ENCODE measurements at regions not wholly inside any gene's neighbourhood (a gene's known extent, or its start where the extent isn't known, plus 50 kb on each side); places are given as distances from the start of the nearest gene placed in this dataset.

- TF ChIP-seq SUZ12 (IDR thresholded peaks at IDR 0.05; ENCODE audit: low read length) (no peak), CHD7 (IDR thresholded peaks at IDR 0.05; ENCODE audit: insufficient replicate concordance, low read length) (no peak), SAP30 (IDR thresholded peaks at IDR 0.05; ENCODE audit: insufficient read depth, insufficient replicate concordance, low read length) (no peak), TAF1 (IDR thresholded peaks at IDR 0.05; ENCODE audit: low read depth, low read length) (no peak), MAX (IDR thresholded peaks at IDR 0.05) (no peak), BRCA1 (IDR thresholded peaks at IDR 0.05; ENCODE audit: low read depth, low read length) (no peak), NRF1 (IDR thresholded peaks at IDR 0.05; ENCODE audit: low read depth, low read length) (no peak), EZH2 (IDR thresholded peaks at IDR 0.05; ENCODE audit: low read depth, low read length, severe bottlenecking) (no peak)
Observed at GRCh38 chr15:77897896-77898406, 179.6 kb downstream of the TBC1D2B start (continued).

Measured in H1 (cell line).